Esophagus squamous epithelium (tissue), 5 donors: ENCODE measurements at regions not wholly inside any gene's neighbourhood (a gene's known extent, or its start where the extent isn't known, plus 50 kb on each side); places are given as distances from the start of the nearest gene placed in this dataset.

Experiments
- DNase-seq: peaks from one replicate; lab custom pipeline; 2025; lab: John Stamatoyannopoulos, UW
- H3K27ac ChIP-seq, 4 donors: fragments of 200-600 bp; sonication (generic); one replicate each; pipeline ENCODE4 v1.5.1; 2016 to 2019; ENCODE audit warnings: mild to moderate bottlenecking in 1 of 4
- H3K27me3 ChIP-seq, 4 donors: fragments of 200-600 bp; sonication (generic); 1 replicate in 3 of 4; 2 replicates in 1 of 4; pipeline versions ENCODE4 v1.5.1 to v1.6.0; 2017 to 2021; ENCODE audit warnings: antibody characterized with exemption in 1 of 4
- H3K36me3 ChIP-seq, 3 donors: fragments of 200-600 bp; sonication (generic); one replicate each; pipeline ENCODE4 v1.5.1; 2016 to 2019
- H3K4me1 ChIP-seq, 3 donors: fragments of 200-600 bp; sonication (generic); one replicate each; pipeline ENCODE4 v1.5.1; 2017 to 2019
- H3K4me3 ChIP-seq, 4 donors: fragments of 200-600 bp; sonication (generic); 1 replicate in 3 of 4; 2 replicates in 1 of 4; pipeline ENCODE4 v1.5.1; 2016 to 2019; ENCODE audit warnings: mild to moderate bottlenecking in 2 of 4, moderate library complexity in 1 of 4
- H3K9me3 ChIP-seq, 3 donors: fragments of 200-600 bp; sonication (generic); one replicate each; pipeline ENCODE4 v1.5.1; 2016 to 2019
- POLR2A ChIP-seq, 4 donors: fragments of 450-650 bp; IDR thresholded peaks; one replicate each; pipeline ENCODE4 v1.6.1; 2017; ENCODE audit warnings: antibody characterized with exemption in 4 of 4, mild to moderate bottlenecking in 4 of 4, moderate library complexity in 3 of 4
- whole genome bisulfite sequencing, 2 donors: methylation state at CpG; one replicate each; pipeline ENCODE4 v1.1.5; 2018; 5-methylcytosine and 5-hydroxymethylcytosine counted together
- intact Hi-C: fragments of 100-400 bp; cut with DNase I; formaldehyde crosslinking; loops from one replicate; pipeline ENCODE4 v1.15.0; 2022
- TF ChIP-seq, protein P1 (sequence below), 6 experiments: fragments of 450-650 bp in 4 of 6; fragments of 200-600 bp in 2 of 6; sonication (generic) in 2 of 6; IDR thresholded peaks; one replicate each; pipeline ENCODE4 v1.5.1; 2016 to 2019; ENCODE audit warnings: antibody characterized with exemption in 6 of 6, mild to moderate bottlenecking in 4 of 6, moderate library complexity in 4 of 6
- donor health status: DM: yes; HTN: yes; CAD: no.

DNA sequence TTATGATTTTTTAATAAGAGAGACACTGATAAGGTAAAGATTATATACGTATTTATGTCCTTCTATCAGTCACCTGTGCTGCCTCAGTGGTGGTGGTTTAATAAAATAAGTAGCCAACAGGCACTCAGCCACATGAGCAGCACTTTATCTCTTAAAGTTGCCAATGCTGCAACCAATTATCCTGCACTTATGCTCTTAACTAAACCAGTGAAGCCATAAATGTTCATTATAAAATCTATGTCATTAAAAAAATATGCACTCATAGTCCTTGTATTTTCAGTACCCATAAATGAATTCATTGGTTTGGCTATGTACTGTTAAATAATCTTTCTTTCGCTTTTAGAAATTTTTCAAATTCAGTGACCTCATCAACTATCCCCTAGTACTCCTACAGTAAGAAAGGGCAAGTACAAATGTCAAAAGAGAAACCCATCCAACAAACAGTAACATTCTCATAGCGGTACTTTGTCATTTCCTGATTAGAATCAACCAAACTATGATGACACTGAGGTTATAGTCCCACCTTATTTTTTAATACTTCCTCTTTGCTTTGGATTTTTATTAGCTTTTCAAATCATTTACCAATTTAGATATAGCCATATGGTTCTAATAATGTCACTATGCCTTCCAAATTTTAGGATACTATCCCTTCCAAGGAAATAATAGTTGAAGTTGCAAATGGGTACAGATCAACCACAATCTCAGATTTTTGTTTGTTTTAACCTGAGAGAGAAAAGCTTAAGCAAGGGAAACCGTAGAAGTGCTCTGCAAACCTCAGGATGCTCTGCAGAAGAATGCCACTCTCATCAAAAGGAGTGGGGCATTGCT lies 190.9 kb downstream of the KLF12 start:
- intact Hi-C loops: no loop called here
- no peak overlapping the region for H3K4me3 ChIP-seq
- H3K27me3 ChIP-seq: no peaks in the 10 kb centered on the region
- no peaks in the 10 kb centered on the region for H3K4me1 ChIP-seq
- TF ChIP-seq, protein P1, sequence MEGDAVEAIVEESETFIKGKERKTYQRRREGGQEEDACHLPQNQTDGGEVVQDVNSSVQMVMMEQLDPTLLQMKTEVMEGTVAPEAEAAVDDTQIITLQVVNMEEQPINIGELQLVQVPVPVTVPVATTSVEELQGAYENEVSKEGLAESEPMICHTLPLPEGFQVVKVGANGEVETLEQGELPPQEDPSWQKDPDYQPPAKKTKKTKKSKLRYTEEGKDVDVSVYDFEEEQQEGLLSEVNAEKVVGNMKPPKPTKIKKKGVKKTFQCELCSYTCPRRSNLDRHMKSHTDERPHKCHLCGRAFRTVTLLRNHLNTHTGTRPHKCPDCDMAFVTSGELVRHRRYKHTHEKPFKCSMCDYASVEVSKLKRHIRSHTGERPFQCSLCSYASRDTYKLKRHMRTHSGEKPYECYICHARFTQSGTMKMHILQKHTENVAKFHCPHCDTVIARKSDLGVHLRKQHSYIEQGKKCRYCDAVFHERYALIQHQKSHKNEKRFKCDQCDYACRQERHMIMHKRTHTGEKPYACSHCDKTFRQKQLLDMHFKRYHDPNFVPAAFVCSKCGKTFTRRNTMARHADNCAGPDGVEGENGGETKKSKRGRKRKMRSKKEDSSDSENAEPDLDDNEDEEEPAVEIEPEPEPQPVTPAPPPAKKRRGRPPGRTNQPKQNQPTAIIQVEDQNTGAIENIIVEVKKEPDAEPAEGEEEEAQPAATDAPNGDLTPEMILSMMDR (IDR thresholded peaks at IDR 0.05): no peak
- no peak for TF ChIP-seq POLR2A (IDR thresholded peaks at IDR 0.05)
- DNase-seq: no peak
- H3K27ac ChIP-seq: no peak overlapping the region
- no peaks in the 10 kb centered on the region for H3K9me3 ChIP-seq
- 65 to 85% methylated on average over 4 of the region's 4 CpGs for WGBS, 2 donors
- no peaks in the 10 kb centered on the region for H3K36me3 ChIP-seq

DNA sequence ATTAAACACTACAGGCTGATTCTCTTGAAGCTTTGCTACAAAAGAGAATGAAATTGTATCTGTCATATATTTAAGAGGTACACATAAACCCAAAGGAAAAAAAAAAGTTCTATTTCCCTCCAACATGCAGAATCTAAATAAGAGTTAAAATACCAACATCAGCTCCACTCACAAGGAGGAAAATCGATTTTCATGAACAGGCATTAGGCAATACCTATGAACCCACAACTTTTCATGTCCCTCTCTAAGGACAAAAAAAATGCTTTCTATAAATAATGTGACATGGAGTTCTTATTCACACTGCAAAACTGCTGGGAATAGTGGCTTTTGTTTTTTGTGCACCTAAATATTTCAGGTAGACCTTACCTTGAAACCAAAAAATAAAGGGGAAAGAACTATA lies 192.5 kb downstream of the KLF12 start:
- no peak overlapping the region for H3K4me3 ChIP-seq
- no peak for TF ChIP-seq POLR2A (IDR thresholded peaks at IDR 0.05)
- TF ChIP-seq, protein P1 (IDR thresholded peaks at IDR 0.05): no peak
- H3K4me1 ChIP-seq: no peaks in the 10 kb centered on the region
- no peaks in the 10 kb centered on the region for H3K9me3 ChIP-seq
- 38 to 68% methylated on average over 1 of the region's 1 CpG for WGBS, 2 donors
- H3K27me3 ChIP-seq: no peaks in the 10 kb centered on the region
- no peaks in the 10 kb centered on the region for H3K36me3 ChIP-seq
- intact Hi-C loops: no loop called here
- no peak for DNase-seq
- no peak overlapping the region for H3K27ac ChIP-seq

DNA sequence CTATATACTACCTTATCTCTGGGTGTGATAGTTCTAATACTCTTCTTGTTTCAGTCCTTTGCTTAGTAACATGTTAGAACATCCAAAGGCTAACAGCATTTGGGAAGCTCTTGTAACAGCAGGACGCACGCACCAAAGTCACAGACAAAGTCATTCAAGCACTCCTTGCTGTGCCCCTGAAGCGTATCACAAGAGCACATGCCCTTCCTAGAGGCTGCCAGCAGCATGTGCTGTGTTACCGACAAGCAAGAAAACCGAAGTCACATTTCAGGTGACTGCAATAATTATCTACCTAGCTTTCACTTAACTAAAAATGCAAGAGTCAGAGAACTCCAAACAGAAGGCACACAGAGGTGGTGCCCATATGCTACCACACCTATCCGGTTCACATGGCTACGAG lies 194.1 kb downstream of the KLF12 start:
- TF ChIP-seq, protein P1 (IDR thresholded peaks at IDR 0.05): no peak
- no peak for TF ChIP-seq POLR2A (IDR thresholded peaks at IDR 0.05)
- DNase-seq: no peak
- H3K36me3 ChIP-seq: no peaks in the 10 kb centered on the region
- intact Hi-C loops: no loop called here
- no peaks in the 10 kb centered on the region for H3K27me3 ChIP-seq
- H3K4me3 ChIP-seq: no peak overlapping the region
- WGBS, 2 donors: 97 to 99% methylated on average over 5 to 7 of the region's 7 CpGs
- H3K9me3 ChIP-seq: no peaks in the 10 kb centered on the region
- no peak overlapping the region for H3K27ac ChIP-seq
- H3K4me1 ChIP-seq: no peaks in the 10 kb centered on the region

DNA sequence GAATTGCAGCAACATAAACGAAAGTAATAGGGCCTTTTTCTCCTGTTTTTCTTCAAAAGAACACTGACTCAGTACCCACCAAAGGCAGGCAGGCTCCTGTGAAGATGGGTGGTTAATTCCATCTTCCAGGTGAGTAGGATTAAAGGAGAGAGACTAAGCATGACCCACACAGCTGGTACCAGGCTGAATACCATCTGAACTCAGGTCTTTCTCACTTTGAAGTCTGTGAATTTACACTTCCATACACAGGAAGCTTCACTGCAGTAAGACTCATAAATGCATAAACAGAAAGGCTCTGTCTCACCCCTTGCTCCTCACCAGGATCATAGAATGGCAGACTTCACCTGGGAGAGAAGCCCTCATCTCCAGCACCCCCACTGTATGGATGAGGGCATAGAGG lies 194.6 kb downstream of the KLF12 start:
- H3K9me3 ChIP-seq: no peaks in the 10 kb centered on the region
- no peak overlapping the region for H3K27ac ChIP-seq
- no peak for DNase-seq
- no peaks in the 10 kb centered on the region for H3K36me3 ChIP-seq
- H3K27me3 ChIP-seq: no peaks in the 10 kb centered on the region
- intact Hi-C loops: no loop called here
- no peaks in the 10 kb centered on the region for H3K4me1 ChIP-seq
- TF ChIP-seq POLR2A (IDR thresholded peaks at IDR 0.05): no peak
- TF ChIP-seq, protein P1 (IDR thresholded peaks at IDR 0.05): no peak
- 42 to 81% methylated on average over 1 of the region's 1 CpG for WGBS, 2 donors
- H3K4me3 ChIP-seq: no peak overlapping the region

DNA sequence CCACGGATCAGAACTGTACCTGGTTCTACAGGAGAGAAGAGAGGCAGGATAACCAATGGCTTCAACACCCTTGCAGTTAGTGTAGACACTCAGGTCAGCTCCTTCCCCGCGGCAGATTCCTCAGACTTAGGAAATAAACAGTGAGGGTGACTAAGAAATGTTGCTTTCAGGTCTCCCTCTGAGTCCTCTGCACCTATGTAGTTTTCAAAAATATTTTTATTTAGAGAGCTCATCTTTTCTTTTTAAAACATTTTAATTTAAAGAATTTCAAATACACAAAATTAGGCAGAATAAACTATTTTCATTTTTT lies 195.2 kb downstream of the KLF12 start:
- no peak for DNase-seq
- Histone ChIP-seq H3K9me3 (no peaks in the 10 kb centered on the region), H3K36me3 (no peaks in the 10 kb centered on the region), H3K27ac (no peak overlapping the region), H3K4me3 (no peak overlapping the region), H3K4me1 (no peaks in the 10 kb centered on the region), H3K27me3 (no peaks in the 10 kb centered on the region)
- intact Hi-C loops: no loop called here
- 89 to 93% methylated on average over 3 of the region's 3 CpGs for WGBS, 2 donors
- TF ChIP-seq, protein P1 (IDR thresholded peaks at IDR 0.05): no peak
- TF ChIP-seq POLR2A (IDR thresholded peaks at IDR 0.05): no peak
